ENCODE measurements at regions not wholly inside any gene's neighbourhood (a gene's known extent, or its start where the extent isn't known, plus 50 kb on each side); places are given as distances from the start of the nearest gene placed in this dataset.

DNA sequence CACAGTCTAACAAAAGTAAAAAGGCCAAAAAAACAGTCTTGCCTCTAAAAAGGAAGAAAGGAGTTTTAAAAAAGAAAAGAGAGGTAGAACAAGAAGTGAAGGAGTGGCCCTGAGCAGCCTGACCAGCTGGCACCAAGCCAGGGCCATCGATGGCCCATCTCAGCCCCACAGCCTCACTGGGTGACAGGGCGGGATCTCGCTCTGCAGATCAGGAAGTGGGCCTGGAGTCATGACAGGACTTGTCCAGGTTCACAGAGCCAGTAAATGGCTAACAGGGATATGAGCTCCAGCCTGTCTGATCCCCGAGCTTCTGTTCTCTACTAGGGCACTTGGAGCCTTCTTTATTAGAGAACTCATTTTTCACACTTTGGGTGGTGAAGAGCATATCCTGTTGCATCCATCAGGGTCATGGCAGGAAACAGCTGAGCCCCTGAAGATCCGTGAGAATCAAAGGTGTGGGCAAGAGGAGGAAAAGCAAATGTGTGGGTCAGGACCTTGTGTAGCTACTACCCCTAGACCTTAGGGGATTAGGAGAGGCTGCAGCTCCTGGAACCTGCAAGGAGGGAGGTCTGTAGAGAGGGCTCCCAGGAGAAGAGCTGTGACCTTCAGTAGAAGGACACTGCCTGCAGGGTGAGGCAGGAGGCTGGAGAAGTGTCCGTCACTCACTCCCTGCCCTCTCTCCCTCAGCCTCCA is 299.0 kb upstream of the MSX2 start:
- H3K27me3 ChIP-seq = no peaks in the 10 kb centered on the region
- no peak for DNase-seq
- TF ChIP-seq EP300 (IDR thresholded peaks at IDR 0.05) (no peak), POLR2A (IDR thresholded peaks at IDR 0.05) (no peak)
- TF ChIP-seq, protein P1, sequence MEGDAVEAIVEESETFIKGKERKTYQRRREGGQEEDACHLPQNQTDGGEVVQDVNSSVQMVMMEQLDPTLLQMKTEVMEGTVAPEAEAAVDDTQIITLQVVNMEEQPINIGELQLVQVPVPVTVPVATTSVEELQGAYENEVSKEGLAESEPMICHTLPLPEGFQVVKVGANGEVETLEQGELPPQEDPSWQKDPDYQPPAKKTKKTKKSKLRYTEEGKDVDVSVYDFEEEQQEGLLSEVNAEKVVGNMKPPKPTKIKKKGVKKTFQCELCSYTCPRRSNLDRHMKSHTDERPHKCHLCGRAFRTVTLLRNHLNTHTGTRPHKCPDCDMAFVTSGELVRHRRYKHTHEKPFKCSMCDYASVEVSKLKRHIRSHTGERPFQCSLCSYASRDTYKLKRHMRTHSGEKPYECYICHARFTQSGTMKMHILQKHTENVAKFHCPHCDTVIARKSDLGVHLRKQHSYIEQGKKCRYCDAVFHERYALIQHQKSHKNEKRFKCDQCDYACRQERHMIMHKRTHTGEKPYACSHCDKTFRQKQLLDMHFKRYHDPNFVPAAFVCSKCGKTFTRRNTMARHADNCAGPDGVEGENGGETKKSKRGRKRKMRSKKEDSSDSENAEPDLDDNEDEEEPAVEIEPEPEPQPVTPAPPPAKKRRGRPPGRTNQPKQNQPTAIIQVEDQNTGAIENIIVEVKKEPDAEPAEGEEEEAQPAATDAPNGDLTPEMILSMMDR (IDR thresholded peaks at IDR 0.05) = no peak
- no peaks in the 10 kb centered on the region for H3K9me3 ChIP-seq
- WGBS, 3 donors = 40 to 49% (median 44%) methylated on average over 6 of the region's 6 CpGs
- no peak overlapping the region for H3K27ac ChIP-seq
- intact Hi-C loops (cut with DNase I) = loop anchor here in 1 of 4 donors (10.0 kb wide), 1 partner anchor 369 kb away; no protein-coding TSS in a partner anchor
- H3K36me3 ChIP-seq = no peaks in the 10 kb centered on the region
- H3K4me3 ChIP-seq = no peak overlapping the region
- no peaks in the 10 kb centered on the region for H3K4me1 ChIP-seq (ENCODE audit: insufficient read depth)

DNA sequence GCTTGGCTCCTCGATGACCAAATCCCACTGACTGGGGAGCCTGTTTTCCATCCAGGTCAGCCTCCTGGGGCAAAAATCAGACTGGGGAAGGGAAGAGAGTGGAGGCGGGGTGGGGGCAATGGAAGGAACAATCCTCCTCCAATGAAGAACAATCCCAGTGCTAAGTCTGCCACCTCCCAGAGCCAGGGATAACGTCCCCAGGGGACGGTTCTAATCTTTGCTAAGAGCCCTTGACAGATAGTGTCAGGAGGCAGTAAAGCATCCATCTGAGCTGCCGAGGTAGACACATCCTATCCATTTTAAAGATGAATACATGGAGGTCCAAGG is 298.5 kb upstream of the MSX2 start:
- intact Hi-C loops (cut with DNase I) = loop anchor here in 1 of 4 donors (10.0 kb wide), 1 partner anchor 369 kb away; no protein-coding TSS in a partner anchor

DNA sequence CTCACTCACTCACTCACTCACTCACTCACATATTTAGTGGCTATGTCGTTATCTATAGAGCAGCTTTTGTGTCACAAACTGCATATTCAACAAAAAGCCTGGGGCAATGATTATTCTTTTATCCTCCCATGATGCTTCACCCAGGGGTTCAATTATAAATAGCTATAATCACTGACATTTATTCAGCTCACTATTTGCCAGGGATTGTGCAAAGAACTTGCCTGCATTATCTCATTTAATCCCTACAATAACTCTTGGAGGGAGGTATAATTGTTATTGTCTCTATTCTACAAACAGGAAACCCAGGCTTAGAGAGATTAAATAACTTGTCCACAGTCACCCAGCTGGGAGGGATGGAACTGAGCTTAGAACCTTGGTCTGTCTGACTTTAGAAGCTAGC is 298.0 kb upstream of the MSX2 start:
- H3K27ac ChIP-seq = no peak overlapping the region
- TF ChIP-seq, protein P1 (IDR thresholded peaks at IDR 0.05) = no peak
- no peak for TF ChIP-seq EP300 (IDR thresholded peaks at IDR 0.05)
- TF ChIP-seq POLR2A (IDR thresholded peaks at IDR 0.05) = no peak
- no peak for DNase-seq
- H3K27me3 ChIP-seq = no peaks in the 10 kb centered on the region
- no peak overlapping the region for H3K4me3 ChIP-seq
- no peaks in the 10 kb centered on the region for H3K36me3 ChIP-seq
- WGBS, 3 donors = 48 to 78% (median 66%) methylated on average over 1 of the region's 1 CpG
- H3K9me3 ChIP-seq = no peaks in the 10 kb centered on the region
- no peaks in the 10 kb centered on the region for H3K4me1 ChIP-seq (ENCODE audit: insufficient read depth)
- intact Hi-C loops (cut with DNase I) = loop anchor here in 1 of 4 donors (10.0 kb wide), 1 partner anchor 368 kb away; no protein-coding TSS in a partner anchor

More for the DNA sequence above, 298.5 kb upstream of the MSX2 start:
- Histone ChIP-seq H3K4me1 (ENCODE audit: insufficient read depth) (no peaks in the 10 kb centered on the region), H3K27ac (no peak overlapping the region), H3K27me3 (no peaks in the 10 kb centered on the region), H3K4me3 (no peak overlapping the region), H3K36me3 (no peaks in the 10 kb centered on the region), H3K9me3 (no peaks in the 10 kb centered on the region)
- DNase-seq = no peak
- 27 to 34% (median 33%) methylated on average over 5 of the region's 5 CpGs for WGBS, 3 donors
- TF ChIP-seq POLR2A (IDR thresholded peaks at IDR 0.05) (no peak), EP300 (IDR thresholded peaks at IDR 0.05) (no peak)
- TF ChIP-seq, protein P1 (IDR thresholded peaks at IDR 0.05) = no peak

DNA sequence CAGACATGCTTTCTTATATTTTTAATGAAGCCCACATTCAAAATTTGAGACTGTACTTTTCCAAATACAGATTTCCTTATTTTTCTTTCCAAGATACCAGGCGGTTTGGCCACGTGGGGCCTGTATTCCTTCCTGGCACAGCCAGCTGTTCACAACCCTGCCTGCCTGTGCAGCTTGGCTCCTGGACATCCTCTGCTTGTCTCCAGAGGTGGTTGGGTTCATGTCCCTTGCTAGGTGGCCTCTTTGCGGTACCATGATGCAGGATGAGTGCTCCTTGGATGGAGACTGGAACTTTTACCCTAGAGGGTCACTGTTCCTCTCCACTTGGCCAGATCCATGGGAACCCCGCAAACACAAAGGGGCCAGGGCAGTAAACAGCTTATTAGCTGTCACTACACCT is 297.5 kb upstream of the MSX2 start:
- no peak overlapping the region for H3K27ac ChIP-seq
- no peaks in the 10 kb centered on the region for H3K27me3 ChIP-seq
- DNase-seq = no peak
- no peaks in the 10 kb centered on the region for H3K36me3 ChIP-seq
- WGBS, 3 donors = 64 to 74% (median 72%) methylated on average over 4 of the region's 4 CpGs
- intact Hi-C loops (cut with DNase I) = loop anchor here in 1 of 4 donors (10.0 kb wide), 1 partner anchor 368 kb away; no protein-coding TSS in a partner anchor
- no peaks in the 10 kb centered on the region for H3K4me1 ChIP-seq (ENCODE audit: insufficient read depth)
- TF ChIP-seq, protein P1 (IDR thresholded peaks at IDR 0.05) = no peak
- TF ChIP-seq POLR2A (IDR thresholded peaks at IDR 0.05) = no peak
- no peak for TF ChIP-seq EP300 (IDR thresholded peaks at IDR 0.05)
- no peaks in the 10 kb centered on the region for H3K9me3 ChIP-seq
- no peak overlapping the region for H3K4me3 ChIP-seq
